Activated CD8-positive, alpha-beta memory T cell treated with anti-CD3 and anti-CD28 coated beads, Interleukin-2, amount 50 U/mL, for 24 hours (primary cell): ENCODE measurements at regions not wholly inside any gene's neighbourhood (a gene's known extent, or its start where the extent isn't known, plus 50 kb on each side); places are given as distances from the start of the nearest gene placed in this dataset.
"Not testable (repeated sequence)": the region's sequence is repeated elsewhere in the genome, so short reads cannot be mapped to it uniquely, and the experiment has no call there.

Experiments used
- DNase-seq: peaks from one replicate; pipeline ENCODE4 v3.0.0-alpha.2; 2020; ENCODE audit errors: extremely low read depth

GRCh38 chr6:14874975-14875480 lies 370.8 kb upstream of the JARID2 start:
- no peak for DNase-seq

DNA sequence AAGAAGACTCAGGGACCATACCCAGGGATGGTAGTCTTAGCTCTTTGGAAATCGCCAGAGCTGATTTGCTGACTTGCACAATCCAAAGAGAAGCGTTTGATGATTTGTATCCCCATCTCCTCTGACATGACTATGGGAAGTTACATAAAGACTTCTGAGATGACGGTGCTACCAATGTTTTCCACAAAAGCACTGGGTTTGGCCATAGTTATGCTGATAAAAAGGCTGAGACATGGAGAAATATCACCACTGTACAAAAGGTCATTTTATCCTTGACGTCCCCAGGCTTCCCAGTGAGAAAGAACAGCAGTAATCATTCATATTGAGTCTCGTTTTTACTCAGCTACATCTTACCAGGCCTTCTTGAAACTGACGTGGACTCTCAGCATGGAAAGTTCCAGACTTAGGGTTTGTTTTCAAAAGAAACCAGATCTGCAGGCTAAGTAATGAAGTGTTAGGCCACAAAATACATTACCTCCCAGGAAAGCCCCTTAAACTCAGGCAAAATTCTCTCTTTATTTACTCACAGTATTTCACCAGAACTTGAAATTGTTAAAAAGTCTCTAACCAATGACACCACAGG lies 370.3 kb upstream of the JARID2 start:
- DNase-seq, result no peak

GRCh38 chr6:14876778-14877613 lies 368.9 kb upstream of the JARID2 start:
- DNase-seq, result no peak

GRCh38 chr6:14877758-14878157 lies 368.1 kb upstream of the JARID2 start:
- no peak for DNase-seq

DNA sequence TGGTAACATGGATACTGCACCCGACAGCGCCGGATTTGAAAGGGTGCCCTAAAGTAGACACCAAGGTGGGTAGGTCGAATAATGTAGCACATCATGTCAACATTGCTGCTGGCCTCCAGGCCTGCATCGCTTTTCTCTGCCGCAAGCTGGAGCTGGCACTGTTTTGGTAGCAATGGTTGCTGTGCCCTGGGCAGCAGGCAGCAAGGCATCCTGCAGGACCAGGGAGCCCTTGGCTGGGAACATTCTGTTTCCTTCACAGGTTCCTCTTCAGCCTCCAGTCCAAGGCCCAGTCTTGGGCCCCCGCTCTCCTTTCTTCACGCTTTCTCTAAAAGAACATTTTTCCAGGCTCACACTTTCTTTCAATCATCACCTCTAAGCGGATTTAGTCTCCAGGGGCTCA lies 365.8 kb upstream of the JARID2 start:
- DNase-seq, result no peak

- no peak for DNase-seq
Observed at GRCh38 chr6:14880677-14881076, 365.2 kb upstream of the JARID2 start.

DNA sequence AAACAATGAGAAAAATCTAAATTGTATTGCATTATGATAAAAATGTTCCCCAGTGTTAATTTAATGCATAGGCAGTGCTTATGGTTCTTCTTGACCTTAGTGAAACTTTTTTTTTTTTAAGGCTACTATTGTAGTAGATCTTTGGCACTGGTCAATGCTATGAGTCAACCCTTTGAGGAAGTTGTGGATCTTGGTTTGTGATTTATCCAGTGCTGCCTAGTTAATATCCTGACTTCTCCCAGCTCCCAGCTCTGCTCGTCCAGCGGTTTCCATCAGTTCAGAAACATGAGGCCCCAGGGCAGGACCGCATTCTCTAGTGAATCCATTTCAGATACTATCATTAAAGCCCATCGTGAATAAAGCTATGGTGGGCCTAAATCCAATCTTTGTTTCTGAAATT lies 364.5 kb upstream of the JARID2 start:
- no peak for DNase-seq

DNA sequence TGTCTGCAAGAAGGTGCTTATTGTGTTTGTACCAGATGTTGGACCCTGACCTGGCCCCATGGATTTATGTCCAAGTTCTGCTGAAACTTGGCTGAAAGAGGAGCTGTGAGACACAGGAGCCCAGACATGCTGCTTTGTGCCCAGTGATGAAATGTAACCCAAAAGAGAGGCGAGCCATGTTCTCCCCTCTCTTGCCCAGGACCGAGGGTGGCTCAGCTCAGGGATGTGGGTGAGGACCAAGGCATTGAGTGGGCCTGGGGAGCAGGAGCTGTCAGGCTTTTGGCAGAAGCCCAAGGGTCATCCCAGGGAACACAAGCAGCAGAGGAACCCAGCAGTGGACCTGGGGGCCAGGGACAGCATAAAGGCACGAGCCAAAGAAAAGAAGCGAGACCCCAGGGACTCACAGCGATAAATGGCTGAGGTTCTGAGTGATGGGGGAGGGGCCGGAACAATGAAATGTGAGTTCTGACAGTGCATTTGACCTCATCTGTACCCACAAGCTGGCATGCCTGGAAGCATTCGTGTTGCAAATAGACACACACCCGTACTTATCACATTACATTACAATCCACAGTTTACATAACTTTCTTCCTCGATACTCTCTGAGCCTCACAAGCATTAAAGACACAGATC lies 363.4 kb upstream of the JARID2 start:
- no peak for DNase-seq

GRCh38 chr6:14883921-14884320 lies 361.9 kb upstream of the JARID2 start:
- DNase-seq, result no peak

DNA sequence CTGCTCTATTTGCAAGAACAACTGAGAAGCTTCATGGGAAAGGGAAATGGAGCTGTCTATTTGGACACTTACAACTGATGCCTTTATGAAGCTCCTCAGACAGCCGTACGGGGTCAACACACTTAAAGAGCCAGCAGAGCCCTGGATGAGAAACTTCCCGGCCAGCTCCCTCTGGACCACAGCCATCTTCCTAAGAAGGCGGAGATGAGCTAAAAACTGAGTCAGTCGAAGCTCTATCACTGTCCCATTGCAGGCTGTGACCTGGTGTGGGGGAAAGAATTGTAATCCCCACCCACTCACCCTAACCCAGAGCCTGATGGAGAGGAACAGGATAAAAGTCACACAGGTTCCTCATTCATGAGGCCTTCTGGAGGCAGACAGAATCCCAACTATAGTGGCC lies 360.4 kb upstream of the JARID2 start:
- no peak for DNase-seq

DNA sequence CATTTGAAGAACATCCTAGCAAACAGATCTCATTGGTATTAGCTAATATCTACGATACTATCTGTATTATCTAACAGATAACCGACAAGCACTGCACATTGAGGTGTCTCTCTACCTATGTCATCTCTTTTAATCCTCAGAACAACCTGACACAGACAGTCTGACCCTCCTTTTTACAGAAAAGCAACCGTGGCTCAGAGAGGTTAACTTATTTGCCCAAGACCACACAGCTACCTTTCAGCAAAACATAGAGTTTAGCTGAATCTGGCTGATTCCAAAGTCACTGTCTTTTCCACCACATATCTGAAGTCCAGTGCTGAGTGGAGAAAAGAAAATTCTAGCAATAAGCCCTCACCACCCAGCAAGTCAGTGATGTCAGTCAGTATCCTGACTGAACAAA lies 358.7 kb upstream of the JARID2 start:
- no peak for DNase-seq

DNA sequence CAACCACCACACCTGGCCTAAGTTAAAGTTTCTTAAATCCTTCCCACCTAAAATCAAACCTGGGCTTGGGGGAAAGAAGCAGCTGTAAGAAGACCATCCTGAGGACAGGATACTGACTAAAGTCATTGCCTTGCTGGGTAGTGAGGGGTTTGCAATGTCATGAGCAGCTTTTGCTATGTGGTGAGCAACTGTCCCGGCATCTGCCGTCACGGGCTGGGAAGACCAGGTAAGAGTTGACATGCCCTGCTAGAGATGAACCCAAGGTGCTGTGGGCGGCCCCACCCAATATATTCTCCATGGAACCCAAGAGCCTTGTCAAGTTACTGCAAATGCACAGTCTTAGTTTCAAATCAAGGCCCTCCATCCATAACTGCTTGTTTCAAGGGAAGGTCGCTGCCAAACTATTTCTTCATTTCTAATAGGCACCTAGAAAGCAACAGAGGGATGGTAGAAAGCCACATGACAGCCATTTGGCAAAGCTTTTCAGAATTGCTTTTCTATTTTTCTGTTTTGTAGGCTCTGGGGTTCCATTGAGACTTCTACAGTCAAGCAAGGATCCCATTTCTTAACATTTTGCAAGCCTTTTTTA lies 357.8 kb upstream of the JARID2 start:
- DNase-seq, result no peak

DNA sequence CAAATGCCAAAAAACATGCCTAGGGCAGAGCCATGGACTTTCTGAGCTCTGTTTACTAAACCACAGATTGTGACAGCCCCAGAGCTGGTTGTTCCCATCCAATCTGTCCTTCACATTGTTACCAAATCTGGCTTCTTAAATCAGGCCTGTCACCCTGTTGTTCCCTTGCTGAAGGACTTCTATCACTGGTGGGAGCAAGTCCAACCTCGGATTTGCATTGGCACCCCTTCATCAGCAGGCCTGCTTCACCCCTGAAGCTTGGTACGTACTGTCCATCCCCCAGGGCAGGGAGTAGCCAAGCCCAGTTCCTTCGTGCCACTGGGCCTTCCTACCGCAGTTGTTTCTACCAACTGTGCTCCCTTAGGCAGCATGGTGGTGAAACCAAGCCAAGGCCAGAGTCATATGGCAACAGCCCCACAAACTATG lies 357.3 kb upstream of the JARID2 start:
- DNase-seq, result no peak

DNA sequence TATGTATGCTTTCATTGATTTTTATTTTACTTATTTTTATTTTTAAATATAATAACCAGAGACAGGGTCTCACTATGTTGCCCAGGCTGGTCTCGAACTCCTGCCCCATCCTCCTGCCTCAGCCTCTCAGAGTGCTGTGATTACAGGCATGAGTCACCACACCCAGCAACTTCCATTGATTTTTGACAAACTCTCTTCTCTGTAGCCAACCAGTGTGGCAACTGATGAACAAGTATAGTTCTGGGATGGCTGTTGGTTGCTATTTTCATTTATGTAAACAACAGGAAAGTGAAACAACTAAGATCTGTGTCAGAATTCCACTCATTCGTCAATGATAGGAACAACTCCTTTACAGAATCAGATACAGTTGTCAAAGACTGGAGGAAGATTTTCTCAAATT lies 356.7 kb upstream of the JARID2 start:
- DNase-seq, result no peak

GRCh38 chr6:14889611-14890593 lies 356.0 kb upstream of the JARID2 start:
- no peak for DNase-seq

DNA sequence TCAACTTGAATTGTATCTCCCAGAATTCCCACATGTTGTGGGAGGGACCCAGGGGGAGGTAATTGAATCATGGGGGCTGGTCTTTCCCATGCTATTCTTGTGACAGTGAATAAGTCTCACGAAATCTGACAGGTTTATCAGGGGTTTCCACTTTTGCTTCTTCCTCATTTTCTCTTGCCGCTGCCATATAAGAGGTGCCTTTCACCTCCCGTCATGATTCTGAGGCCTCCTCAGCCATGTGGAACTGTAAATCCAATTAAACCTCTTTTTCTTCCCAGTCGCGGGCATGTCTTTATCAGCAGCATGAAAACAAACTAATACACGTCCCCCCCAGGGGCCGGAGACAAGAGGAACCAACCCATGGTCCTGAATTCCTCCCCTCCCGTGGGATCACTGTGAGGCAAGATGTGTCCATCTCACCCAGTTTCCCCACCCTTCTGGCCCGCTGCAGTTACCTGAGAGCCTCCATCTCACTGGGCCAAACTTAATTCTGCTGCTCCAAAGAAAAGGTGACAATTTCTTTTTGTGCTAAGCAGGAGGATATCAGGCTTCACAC lies 354.0 kb upstream of the JARID2 start:
- not testable (repeated sequence) for DNase-seq

GRCh38 chr6:14894105-14894504 lies 351.8 kb upstream of the JARID2 start:
- DNase-seq, result no peak

DNA sequence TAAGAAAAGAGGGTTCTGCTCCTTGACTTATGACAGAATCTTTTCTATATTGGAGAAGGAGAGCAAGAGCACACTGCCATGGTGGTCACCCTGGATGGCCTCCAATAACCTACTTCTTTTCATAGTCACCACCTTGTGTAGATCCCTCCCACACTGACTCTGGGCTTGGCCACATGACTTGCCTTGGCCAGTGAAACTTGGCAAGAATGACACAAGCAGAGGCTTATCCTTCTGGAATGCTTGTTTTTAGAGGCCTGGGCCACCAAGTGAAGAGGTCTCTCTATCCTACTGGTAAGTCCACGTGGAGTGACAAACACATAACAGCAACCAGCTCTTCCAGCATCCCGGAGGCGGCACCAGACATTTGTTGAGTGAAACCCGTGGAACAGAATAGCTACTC lies 349.4 kb upstream of the JARID2 start:
- no peak for DNase-seq

DNA sequence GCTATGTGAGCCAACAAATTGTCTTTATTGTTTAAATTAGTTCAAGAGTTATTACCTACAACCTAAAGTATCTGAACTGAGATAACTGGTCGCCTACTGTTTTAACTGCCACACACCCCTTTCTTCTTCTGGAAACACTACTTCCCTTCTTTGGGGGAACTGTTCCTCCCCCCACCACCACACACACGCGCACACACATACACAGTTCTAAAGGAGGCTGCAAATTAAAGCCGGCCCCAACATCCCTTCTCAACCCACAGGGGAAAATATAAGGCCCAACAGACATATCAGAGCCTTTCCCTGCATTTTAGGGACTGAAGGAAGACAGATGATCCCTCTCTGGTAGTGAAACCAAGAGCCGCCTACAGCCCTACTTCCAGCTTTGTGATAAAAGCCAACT lies 348.0 kb upstream of the JARID2 start:
- DNase-seq, result no peak

DNA sequence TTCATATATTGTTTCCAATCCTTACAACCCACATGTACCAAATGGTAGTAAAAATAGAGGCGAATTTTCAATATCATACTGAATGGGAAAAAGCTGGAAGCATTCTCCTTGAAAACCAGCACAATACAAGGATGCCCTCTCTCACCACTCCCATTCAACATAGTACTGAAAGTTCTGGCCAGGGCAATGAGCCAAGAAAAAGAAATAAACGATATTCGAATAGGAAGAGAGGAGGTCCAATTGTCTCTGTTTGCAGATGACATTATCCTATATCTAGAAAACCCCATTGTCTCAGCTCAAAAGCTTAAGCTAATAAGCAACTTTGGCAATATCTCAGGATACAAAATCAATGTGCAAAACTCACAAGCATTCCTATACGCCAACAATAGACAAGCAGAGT lies 346.4 kb upstream of the JARID2 start:
- not testable (repeated sequence) for DNase-seq

DNA sequence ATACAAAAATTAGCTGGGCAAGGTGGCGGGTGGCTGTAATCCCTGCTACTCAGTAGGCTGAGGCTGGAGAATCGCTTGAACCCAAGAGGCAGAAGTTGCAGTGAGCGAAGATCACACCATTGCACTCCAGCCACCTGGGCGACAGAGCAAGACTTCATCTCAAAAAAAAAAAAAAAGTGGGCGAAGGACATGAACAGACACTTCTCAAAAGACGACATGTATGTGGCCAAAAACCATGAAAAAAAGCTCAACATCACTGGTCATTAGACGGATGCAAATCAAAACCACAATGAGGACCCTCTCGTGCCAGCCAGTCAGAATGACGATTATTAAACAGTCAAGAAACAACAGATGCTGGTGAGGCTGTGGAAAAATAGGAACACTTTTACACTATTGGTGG lies 344.9 kb upstream of the JARID2 start:
- no peak for DNase-seq
